ENCODE measurements at regions not wholly inside any gene's neighbourhood (a gene's known extent, or its start where the extent isn't known, plus 50 kb on each side); places are given as distances from the start of the nearest gene placed in this dataset.

DNA sequence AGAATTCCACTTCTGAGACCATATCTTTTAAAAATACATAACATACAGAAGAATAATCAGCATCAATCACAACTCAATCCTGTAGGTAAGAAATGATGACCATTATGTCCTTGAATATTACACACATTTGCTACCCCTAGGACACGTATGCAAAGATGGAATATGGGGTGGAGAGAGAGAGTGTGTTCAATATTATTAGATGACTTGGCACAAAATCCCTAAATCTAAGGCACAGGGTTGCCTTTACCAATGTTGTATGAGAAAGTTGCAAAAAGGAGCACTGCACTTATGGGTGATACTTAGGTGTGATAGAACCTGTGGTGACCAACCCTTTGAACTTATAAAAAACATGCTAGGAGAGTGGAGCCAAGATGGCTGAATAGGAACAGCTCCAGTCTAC lies 326.2 kb upstream of the FSHR start:
- Histone ChIP-seq H3K4me1 (ENCODE audit: insufficient read depth) (no peaks in the 10 kb centered on the region), H4K20me1 (replicated peaks; ENCODE audit: insufficient read depth) (no peaks in the 10 kb centered on the region), H3K4me3 (no peak overlapping the region), H3K9me2 (ENCODE audit: insufficient read depth) (no peaks in the 10 kb centered on the region), H3K27ac (ENCODE audit: low read depth) (no peak overlapping the region), H3K79me2 (replicated peaks; ENCODE audit: insufficient read depth) (no peaks in the 10 kb centered on the region), H2AFZ (no peak overlapping the region), H3K4me2 (no peak overlapping the region), H3K36me3 (ENCODE audit: insufficient read depth) (no peaks in the 10 kb centered on the region), H3K27me3 (ENCODE audit: insufficient read depth) (no peaks in the 10 kb centered on the region), H3F3A (replicated peaks; ENCODE audit: low read depth) (no peaks in the 10 kb centered on the region)
- DNase-seq (ENCODE audit: low spot score) (no peak), ATAC-seq (no peak)
- Mint-ChIP-seq H3K36me3 (ENCODE audit: low read depth) (peaks cover 8% of the 10 kb centered on the region; the same call in 2 of the 3 replicates), H3K27ac (no peak overlapping the region), H3K27me3 (ENCODE audit: insufficient read depth, low read depth, poor library complexity) (peaks cover 2% of the 10 kb centered on the region), H3K9me3 (peaks cover 20% of the 10 kb centered on the region), H3K4me3 (no peak overlapping the region), H3K4me1 (no peaks in the 10 kb centered on the region)
- TF ChIP-seq, protein P1, sequence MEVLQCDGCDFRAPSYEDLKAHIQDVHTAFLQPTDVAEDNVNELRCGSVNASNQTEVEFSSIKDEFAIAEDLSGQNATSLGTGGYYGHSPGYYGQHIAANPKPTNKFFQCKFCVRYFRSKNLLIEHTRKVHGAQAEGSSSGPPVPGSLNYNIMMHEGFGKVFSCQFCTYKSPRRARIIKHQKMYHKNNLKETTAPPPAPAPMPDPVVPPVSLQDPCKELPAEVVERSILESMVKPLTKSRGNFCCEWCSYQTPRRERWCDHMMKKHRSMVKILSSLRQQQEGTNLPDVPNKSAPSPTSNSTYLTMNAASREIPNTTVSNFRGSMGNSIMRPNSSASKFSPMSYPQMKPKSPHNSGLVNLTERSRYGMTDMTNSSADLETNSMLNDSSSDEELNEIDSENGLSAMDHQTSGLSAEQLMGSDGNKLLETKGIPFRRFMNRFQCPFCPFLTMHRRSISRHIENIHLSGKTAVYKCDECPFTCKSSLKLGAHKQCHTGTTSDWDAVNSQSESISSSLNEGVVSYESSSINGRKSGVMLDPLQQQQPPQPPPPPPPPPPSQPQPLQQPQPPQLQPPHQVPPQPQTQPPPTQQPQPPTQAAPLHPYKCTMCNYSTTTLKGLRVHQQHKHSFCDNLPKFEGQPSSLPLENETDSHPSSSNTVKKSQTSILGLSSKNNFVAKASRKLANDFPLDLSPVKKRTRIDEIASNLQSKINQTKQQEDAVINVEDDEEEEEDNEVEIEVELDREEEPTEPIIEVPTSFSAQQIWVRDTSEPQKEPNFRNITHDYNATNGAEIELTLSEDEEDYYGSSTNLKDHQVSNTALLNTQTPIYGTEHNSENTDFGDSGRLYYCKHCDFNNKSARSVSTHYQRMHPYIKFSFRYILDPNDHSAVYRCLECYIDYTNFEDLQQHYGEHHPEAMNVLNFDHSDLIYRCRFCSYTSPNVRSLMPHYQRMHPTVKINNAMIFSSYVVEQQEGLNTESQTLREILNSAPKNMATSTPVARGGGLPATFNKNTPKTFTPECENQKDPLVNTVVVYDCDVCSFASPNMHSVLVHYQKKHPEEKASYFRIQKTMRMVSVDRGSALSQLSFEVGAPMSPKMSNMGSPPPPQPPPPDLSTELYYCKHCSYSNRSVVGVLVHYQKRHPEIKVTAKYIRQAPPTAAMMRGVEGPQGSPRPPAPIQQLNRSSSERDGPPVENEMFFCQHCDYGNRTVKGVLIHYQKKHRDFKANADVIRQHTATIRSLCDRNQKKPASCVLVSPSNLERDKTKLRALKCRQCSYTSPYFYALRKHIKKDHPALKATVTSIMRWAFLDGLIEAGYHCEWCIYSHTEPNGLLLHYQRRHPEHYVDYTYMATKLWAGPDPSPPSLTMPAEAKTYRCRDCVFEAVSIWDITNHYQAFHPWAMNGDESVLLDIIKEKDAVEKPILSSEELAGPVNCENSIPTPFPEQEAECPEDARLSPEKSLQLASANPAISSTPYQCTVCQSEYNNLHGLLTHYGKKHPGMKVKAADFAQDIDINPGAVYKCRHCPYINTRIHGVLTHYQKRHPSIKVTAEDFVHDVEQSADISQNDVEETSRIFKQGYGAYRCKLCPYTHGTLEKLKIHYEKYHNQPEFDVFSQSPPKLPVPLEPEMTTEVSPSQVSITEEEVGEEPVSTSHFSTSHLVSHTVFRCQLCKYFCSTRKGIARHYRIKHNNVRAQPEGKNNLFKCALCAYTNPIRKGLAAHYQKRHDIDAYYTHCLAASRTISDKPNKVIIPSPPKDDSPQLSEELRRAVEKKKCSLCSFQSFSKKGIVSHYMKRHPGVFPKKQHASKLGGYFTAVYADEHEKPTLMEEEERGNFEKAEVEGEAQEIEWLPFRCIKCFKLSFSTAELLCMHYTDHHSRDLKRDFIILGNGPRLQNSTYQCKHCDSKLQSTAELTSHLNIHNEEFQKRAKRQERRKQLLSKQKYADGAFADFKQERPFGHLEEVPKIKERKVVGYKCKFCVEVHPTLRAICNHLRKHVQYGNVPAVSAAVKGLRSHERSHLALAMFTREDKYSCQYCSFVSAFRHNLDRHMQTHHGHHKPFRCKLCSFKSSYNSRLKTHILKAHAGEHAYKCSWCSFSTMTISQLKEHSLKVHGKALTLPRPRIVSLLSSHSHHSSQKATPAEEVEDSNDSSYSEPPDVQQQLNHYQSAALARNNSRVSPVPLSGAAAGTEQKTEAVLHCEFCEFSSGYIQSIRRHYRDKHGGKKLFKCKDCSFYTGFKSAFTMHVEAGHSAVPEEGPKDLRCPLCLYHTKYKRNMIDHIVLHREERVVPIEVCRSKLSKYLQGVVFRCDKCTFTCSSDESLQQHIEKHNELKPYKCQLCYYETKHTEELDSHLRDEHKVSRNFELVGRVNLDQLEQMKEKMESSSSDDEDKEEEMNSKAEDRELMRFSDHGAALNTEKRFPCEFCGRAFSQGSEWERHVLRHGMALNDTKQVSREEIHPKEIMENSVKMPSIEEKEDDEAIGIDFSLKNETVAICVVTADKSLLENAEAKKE (CRISPR knock-in tag; IDR thresholded peaks at IDR 0.05): no peak
- TF ChIP-seq EZH2phosphoT487 (IDR thresholded peaks at IDR 0.05; ENCODE audit: unreplicated experiment) (no peak), REST (IDR thresholded peaks at IDR 0.05; ENCODE audit: unreplicated experiment) (no peak), POLR2AphosphoS5 (IDR thresholded peaks at IDR 0.05; ENCODE audit: low read depth) (no peak), JUNB (IDR thresholded peaks at IDR 0.05; ENCODE audit: unreplicated experiment) (no peak), CREB1 (CRISPR knock-in tag; IDR thresholded peaks at IDR 0.05; ENCODE audit: low read depth) (no peak), STAT1 (IDR thresholded peaks at IDR 0.05; ENCODE audit: unreplicated experiment) (no peak), ZNF331 (CRISPR knock-in tag; IDR thresholded peaks at IDR 0.05; ENCODE audit: low read depth) (no peak), NANOG (IDR thresholded peaks at IDR 0.05; ENCODE audit: borderline replicate concordance) (no peak), ZNF114 (CRISPR knock-in tag; IDR thresholded peaks at IDR 0.05) (no peak), EZH2 (IDR thresholded peaks at IDR 0.05; ENCODE audit: low read depth, unreplicated experiment) (no peak)
- TF ChIP-seq, protein P2, sequence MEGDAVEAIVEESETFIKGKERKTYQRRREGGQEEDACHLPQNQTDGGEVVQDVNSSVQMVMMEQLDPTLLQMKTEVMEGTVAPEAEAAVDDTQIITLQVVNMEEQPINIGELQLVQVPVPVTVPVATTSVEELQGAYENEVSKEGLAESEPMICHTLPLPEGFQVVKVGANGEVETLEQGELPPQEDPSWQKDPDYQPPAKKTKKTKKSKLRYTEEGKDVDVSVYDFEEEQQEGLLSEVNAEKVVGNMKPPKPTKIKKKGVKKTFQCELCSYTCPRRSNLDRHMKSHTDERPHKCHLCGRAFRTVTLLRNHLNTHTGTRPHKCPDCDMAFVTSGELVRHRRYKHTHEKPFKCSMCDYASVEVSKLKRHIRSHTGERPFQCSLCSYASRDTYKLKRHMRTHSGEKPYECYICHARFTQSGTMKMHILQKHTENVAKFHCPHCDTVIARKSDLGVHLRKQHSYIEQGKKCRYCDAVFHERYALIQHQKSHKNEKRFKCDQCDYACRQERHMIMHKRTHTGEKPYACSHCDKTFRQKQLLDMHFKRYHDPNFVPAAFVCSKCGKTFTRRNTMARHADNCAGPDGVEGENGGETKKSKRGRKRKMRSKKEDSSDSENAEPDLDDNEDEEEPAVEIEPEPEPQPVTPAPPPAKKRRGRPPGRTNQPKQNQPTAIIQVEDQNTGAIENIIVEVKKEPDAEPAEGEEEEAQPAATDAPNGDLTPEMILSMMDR (conservative IDR thresholded peaks at IDR 0.05; ENCODE audit: low read depth in 2 of 2): no peak
- TF ChIP-seq, protein P3, sequence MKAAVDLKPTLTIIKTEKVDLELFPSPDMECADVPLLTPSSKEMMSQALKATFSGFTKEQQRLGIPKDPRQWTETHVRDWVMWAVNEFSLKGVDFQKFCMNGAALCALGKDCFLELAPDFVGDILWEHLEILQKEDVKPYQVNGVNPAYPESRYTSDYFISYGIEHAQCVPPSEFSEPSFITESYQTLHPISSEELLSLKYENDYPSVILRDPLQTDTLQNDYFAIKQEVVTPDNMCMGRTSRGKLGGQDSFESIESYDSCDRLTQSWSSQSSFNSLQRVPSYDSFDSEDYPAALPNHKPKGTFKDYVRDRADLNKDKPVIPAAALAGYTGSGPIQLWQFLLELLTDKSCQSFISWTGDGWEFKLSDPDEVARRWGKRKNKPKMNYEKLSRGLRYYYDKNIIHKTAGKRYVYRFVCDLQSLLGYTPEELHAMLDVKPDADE (IDR thresholded peaks at IDR 0.05): no peak

Measured in GM23338 (cell line).